ENCODE measurements at regions not wholly inside any gene's neighbourhood (a gene's known extent, or its start where the extent isn't known, plus 50 kb on each side); places are given as distances from the start of the nearest gene placed in this dataset.
"Not testable (repeated sequence)": the region's sequence is repeated elsewhere in the genome, so short reads cannot be mapped to it uniquely, and the experiment has no call there.

GRCh38 chr9:81014945-81015344 lies 674.4 kb downstream of the TLE1 start:
- intact Hi-C loops (cut with DNase I); DNase-seq (ENCODE audit: low spot score): not testable (repeated sequence)

DNA sequence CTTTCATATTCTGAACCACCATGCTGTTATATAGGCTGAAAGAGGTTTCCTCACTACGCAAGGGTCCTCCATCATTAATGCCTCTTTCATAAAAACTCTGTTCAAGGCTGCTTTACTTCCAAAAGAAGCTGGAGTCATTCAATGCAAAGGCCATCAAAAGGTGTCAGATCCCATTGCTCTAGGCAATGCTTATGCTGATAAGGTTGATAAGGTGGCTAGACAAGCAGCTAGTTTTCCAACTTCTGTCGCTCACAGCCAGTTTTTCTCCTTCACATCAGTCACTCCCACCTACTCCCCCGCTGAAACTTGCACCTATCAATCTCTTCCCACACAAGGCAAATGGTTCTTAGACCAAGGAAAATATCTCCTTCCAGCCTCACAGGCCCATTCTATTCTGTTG lies 676.2 kb downstream of the TLE1 start:
- intact Hi-C loops (cut with DNase I); DNase-seq (ENCODE audit: low spot score): not testable (repeated sequence)

- intact Hi-C loops (cut with DNase I), result no loop called here
- DNase-seq (ENCODE audit: low spot score), result no peak
These were observed 686.4 kb downstream of the TLE1 start for GRCh38 chr9:81002906-81003305.

- DNase-seq (ENCODE audit: low spot score), result no peak
- intact Hi-C loops (cut with DNase I), result no loop called here
These were observed 687.1 kb downstream of the TLE1 start for GRCh38 chr9:81002242-81002641.

DNA sequence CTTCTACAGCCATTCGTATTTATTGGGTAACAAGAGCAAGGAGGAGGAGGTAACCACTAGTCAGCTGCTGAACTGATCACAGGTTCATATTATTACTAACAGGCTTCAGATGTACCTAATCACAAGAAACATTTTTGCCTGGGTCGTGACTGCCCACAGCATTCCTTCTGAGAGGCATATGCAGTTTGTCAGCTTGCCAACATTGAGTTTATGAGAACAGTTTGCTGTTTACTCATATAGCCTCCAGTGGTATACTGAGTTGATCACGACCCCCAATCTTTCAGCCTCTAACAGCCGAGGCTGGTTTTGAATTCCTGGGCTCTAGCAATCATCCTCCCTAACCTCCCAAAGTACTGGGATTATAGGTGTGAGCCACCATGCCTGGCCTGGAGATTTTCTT lies 693.6 kb downstream of the TLE1 start:
- intact Hi-C loops (cut with DNase I), result no loop called here
- no peak for DNase-seq (ENCODE audit: low spot score)

GRCh38 chr9:80994892-80995291 lies 694.5 kb downstream of the TLE1 start:
- intact Hi-C loops (cut with DNase I), result no loop called here
- DNase-seq (ENCODE audit: low spot score), result no peak

- intact Hi-C loops (cut with DNase I), result not testable (repeated sequence)
These were observed 703.8 kb downstream of the TLE1 start for GRCh38 chr9:80985595-80985994.

DNA sequence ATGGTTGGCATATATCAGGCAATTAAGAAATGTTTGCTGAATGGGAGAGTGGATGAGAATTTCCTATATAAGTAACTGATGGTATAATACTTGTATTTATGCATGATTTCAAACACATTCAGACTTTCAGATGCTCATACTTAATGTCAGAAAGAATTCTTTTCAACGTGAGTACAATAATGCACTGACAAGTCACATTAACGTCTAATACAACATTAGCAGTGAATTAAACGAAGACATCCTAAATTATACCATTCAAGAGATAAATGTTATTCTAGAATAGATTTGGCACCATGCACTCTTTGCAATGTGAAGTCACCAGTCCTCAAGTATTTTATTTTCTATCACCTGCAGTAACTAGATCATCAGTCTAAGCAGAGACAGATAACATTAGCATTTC lies 712.9 kb downstream of the TLE1 start:
- DNase-seq (ENCODE audit: low spot score), result no peak
- intact Hi-C loops (cut with DNase I), result no loop called here

More at GRCh38 chr9:80985595-80985994, 703.8 kb downstream of the TLE1 start:
- not testable (repeated sequence) for DNase-seq (ENCODE audit: low spot score)

- intact Hi-C loops (cut with DNase I); DNase-seq (ENCODE audit: low spot score): not testable (repeated sequence)
These were observed 719.0 kb downstream of the TLE1 start for GRCh38 chr9:80970377-80970776.

DNA sequence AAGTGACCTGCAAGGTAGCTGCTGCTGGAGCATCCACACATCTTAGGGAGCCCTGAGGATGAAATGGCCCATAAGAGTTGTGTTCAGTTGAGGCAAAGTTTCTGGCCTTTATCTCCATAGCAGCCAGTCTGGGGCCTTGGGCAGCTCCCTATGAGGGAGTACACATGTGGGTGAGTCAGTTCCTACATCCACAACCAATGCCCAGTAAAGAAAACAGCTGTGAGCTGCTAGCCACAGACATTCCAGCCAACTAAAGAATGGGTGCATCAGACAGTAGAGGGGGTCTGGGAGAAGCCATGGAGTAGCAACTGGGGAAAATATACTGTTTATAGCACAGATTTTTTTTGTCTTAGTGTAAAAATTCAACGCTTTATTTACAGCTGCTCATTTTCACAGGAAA lies 720.7 kb downstream of the TLE1 start:
- intact Hi-C loops (cut with DNase I), result no loop called here
- no peak for DNase-seq (ENCODE audit: low spot score)

DNA sequence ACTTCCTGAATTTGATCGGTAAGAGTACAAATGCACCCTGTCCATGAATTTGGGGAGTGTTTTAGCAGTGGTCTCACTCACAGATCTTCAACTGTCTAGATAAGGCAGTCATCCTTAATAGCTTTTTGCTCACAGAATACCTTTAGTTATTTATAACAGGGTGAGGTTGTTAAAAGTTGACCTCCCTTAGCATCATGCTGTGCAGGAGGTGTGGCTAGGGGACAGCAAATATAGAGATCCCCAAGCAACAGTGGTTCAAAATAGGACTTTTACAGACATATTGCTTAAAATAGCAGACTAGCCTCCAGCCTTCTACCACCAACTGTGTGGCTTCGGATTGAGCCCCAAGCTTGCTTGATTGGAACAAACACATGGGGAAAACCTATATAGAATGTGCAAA lies 724.4 kb downstream of the TLE1 start:
- intact Hi-C loops (cut with DNase I), result no loop called here
- DNase-seq (ENCODE audit: low spot score), result no peak

GRCh38 chr9:80964374-80964773 lies 725.0 kb downstream of the TLE1 start:
- DNase-seq (ENCODE audit: low spot score), result no peak
- intact Hi-C loops (cut with DNase I), result no loop called here

DNA sequence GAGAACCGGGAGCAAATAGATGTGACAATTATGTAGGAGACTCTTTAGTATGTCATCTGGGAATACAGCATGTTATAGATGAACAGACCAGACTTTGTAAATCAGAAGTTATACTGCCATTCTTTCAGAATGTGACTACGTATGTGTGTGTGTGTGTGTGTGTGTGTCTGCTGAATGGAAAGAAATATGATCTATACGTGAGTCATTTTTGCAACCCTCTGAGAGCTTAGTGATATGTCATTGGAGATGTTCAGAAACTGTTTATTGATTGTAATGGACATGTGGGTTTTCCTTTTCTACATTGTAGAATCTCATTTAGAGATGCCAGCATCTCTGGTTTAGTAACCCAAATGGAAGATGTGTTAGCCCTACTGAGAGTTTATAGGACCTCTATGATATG lies 731.5 kb downstream of the TLE1 start:
- DNase-seq (ENCODE audit: low spot score), result no peak
- intact Hi-C loops (cut with DNase I), result no loop called here

DNA sequence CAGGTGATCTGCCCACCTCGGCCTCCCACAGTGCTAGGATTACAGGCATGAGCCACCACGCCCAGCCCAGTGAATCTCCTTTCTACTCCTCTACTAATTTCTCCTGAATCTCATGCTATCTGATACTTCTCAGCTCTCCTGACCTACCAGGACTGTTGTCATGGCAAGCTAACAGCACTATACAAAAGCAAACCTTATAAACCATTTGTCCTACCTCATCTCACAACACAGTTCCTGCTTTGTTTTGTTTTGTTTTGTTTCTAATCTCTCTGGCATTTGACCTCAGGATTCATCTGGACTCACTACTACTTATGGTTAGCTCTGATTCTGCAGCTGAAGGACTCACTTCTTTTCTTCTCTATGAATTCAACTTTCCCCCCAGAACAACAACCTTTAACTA lies 734.8 kb downstream of the TLE1 start:
- intact Hi-C loops (cut with DNase I), result no loop called here
- DNase-seq (ENCODE audit: low spot score), result no peak

- intact Hi-C loops (cut with DNase I), result no loop called here
- DNase-seq (ENCODE audit: low spot score), result no peak
These were observed 736.9 kb downstream of the TLE1 start for GRCh38 chr9:80952363-80952922.

DNA sequence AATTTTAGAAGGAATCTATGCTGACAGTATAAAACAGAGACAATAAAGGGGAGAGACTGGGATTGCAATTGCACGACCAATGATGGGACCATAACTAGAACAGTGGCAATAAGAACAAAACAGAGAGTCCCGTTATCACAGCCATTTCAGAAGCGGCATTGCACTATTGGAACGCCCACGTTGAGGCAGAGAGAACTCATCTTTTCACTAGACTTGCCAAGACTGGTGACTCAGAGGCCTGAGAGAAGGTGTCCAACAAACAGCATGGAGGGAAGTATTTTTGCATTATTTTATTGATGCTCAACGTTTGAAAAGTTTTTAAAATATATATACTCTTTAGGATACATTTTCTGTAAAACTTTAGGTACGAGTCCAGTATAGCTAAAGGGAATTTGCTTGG lies 737.7 kb downstream of the TLE1 start:
- DNase-seq (ENCODE audit: low spot score), result no peak
- intact Hi-C loops (cut with DNase I), result no loop called here

- no peak for DNase-seq (ENCODE audit: low spot score)
- intact Hi-C loops (cut with DNase I), result no loop called here
These were observed 740.5 kb downstream of the TLE1 start for GRCh38 chr9:80948876-80949275.

DNA sequence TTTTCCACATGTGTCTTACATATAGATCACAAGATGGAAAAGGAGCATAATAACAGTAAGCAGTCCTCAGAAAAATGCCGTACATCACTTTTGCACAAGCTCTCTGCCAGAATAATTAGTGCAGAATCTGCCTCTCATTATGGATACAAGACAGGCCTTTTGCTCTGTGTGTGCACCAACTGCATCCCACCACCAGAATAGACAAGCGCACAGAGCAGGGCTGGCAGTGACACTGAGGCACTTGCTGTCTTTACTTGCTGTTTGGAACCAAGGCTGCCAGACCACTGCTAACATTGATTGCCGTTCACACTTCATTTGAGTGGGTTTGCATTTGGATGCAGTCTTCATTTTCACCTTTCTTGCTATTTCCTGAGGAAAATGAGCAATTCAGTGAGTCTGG lies 741.3 kb downstream of the TLE1 start:
- intact Hi-C loops (cut with DNase I), result no loop called here

GRCh38 chr9:80946496-80947170 lies 742.7 kb downstream of the TLE1 start:
- DNase-seq (ENCODE audit: low spot score), result no peak
- intact Hi-C loops (cut with DNase I), result no loop called here

More for the DNA sequence above, 741.3 kb downstream of the TLE1 start:
- DNase-seq (ENCODE audit: low spot score), result no peak

DNA sequence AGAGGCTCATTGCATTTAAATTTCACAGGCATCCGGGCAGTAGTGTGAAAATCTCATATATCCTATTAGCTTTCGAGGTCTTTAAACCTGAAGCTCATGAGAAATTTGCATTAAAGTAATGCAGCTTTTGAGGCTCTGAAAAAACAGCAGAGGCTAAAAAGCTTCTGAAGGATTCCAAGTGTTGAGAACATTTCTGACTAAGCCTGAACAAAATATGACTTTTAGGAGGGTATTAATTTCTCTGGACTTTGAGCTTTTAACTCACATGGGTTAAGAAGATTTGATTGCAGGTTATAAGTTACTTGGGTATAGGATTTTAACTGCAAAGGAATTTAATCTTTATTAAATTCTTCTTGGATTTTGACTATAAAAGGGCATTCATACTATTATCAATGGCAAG lies 743.9 kb downstream of the TLE1 start:
- DNase-seq (ENCODE audit: low spot score), result no peak
- intact Hi-C loops (cut with DNase I), result no loop called here

DNA sequence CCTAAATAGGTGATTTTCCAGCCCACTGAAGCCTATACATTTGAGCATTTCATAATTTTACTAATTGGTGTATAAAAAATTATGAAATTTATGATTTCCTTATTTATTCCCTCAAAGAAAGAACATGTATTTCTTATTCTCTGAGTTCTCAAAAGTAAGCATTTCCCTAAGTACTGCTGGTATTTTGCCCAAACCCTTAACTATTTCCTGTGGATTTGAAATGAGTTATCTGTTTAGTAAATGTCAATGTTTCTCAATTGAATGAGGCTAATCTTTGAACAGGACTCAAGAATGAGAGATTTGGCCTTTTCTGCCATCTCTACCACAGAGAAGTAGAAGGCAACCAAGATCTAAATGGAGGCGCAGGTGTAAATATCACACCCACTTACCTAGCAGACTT lies 751.7 kb downstream of the TLE1 start:
- no peak for DNase-seq (ENCODE audit: low spot score)
- intact Hi-C loops (cut with DNase I), result no loop called here

- no peak for DNase-seq (ENCODE audit: low spot score)
- intact Hi-C loops (cut with DNase I), result no loop called here
These were observed 755.3 kb downstream of the TLE1 start for GRCh38 chr9:80934095-80934494.

Data from cardiac septum (tissue), 1 donor.